ENCODE measurements at regions not wholly inside any gene's neighbourhood (a gene's known extent, or its start where the extent isn't known, plus 50 kb on each side); places are given as distances from the start of the nearest gene placed in this dataset.
"Not testable (repeated sequence)": the region's sequence is repeated elsewhere in the genome, so short reads cannot be mapped to it uniquely, and the experiment has no call there.

DNA sequence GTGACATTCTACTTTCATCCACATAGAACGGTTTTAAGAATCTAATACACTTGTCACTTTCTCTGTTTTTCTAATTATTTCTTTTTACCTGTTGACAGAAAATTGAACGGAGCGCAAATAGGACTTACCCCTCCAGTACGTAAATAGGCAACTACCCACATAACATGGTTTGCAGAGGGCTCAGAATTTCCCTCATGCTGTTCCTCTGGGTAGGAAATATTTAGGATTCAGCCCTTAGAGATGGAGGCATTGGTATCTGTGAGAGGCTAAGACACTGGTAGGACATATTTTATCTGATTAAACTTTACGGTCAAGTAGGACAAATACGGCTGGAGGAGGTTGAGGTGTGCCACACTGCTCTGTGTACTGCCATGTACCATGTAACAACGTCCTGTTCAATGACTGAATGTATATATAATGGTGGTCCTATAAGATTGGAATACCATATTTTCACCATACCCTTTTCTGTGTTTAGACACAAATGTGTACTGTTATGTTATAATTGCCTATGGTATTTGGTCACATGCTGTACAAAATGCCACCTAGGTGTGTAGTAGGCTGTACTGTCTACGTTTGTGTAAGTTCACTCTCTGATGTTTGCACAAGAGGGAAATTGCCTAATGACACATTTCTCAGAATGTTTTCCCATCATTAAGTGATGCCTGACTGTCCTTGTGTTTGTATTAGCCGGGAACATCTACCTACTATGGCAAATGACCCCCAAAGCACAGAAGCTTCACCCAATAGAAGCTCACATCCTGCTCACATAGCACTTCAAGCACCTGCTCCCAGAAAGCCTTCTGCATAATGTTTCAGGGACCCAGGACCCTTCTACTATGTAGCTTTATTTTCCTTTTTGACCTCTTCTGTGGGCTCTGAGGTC lies 429.4 kb upstream of the AKR1E2 start:
- TF ChIP-seq, protein P1, sequence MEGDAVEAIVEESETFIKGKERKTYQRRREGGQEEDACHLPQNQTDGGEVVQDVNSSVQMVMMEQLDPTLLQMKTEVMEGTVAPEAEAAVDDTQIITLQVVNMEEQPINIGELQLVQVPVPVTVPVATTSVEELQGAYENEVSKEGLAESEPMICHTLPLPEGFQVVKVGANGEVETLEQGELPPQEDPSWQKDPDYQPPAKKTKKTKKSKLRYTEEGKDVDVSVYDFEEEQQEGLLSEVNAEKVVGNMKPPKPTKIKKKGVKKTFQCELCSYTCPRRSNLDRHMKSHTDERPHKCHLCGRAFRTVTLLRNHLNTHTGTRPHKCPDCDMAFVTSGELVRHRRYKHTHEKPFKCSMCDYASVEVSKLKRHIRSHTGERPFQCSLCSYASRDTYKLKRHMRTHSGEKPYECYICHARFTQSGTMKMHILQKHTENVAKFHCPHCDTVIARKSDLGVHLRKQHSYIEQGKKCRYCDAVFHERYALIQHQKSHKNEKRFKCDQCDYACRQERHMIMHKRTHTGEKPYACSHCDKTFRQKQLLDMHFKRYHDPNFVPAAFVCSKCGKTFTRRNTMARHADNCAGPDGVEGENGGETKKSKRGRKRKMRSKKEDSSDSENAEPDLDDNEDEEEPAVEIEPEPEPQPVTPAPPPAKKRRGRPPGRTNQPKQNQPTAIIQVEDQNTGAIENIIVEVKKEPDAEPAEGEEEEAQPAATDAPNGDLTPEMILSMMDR (IDR thresholded peaks at IDR 0.05; ENCODE audit: insufficient read depth in 1 of 2, low read depth in 1 of 2, low read length in 1 of 2, severe bottlenecking in 1 of 2, unreplicated experiment in 1 of 2) = no peak
- peaks cover 7% of the 10 kb centered on the region for H3K27me3 Mint-ChIP-seq (ENCODE audit: insufficient read depth, unreplicated experiment)
- no peaks in the 10 kb centered on the region for H3K9me3 Mint-ChIP-seq (ENCODE audit: unreplicated experiment)
- no peaks in the 10 kb centered on the region for H3K36me3 Mint-ChIP-seq (ENCODE audit: insufficient read depth, unreplicated experiment)
- Histone ChIP-seq H3K36me3 (ENCODE audit: control insufficient read depth, insufficient read depth, low read length) (no peaks in the 10 kb centered on the region), H3K4me1 (no peaks in the 10 kb centered on the region), H3K9me3 (no peaks in the 10 kb centered on the region), H3K27me3 (replicated peaks; ENCODE audit: control insufficient read depth, insufficient read depth, low read length) (no peaks in the 10 kb centered on the region), H3K4me3 (ENCODE audit: low read depth, low read length) (no peak overlapping the region)
- CTCF ChIA-PET = no interaction called here
- no peak overlapping the region for H3K4me3 Mint-ChIP-seq (ENCODE audit: unreplicated experiment)
- no peak overlapping the region for H3K27ac Mint-ChIP-seq (ENCODE audit: unreplicated experiment)
- no TSS peak for BruUV-seq (replicated peaks)
- intact Hi-C loops (cut with micrococcal nuclease; ENCODE audit: unreplicated experiment) = no loop called here
- H3K4me1 Mint-ChIP-seq (ENCODE audit: low read depth, unreplicated experiment) = no peaks in the 10 kb centered on the region
- POLR2A ChIA-PET = interaction anchor here (0.7 kb wide), 1 partner anchor 159 kb away, joined by 3 read pairs; no protein-coding TSS in a partner anchor
- no peak for DNase-seq

DNA sequence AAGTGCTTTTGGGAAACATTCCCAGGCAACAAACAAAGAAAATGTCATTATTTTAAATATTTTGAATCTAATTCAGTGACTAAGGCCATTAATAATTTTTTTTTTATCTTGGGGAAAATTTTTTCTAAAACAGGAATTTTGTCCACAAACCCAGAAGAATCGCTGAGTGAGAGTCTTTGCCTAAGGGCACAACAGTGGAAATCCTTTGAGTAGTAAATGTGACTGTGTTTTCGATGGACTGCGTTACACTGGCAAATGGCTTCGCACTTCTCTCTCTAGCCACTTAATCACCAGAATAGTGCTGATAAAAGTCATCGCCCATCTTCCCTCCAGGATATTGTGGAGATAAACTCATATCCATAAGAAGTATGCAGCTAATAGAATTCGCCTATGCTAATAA lies 430.3 kb upstream of the AKR1E2 start:
- BruUV-seq (replicated peaks) = no TSS peak
- H3K27me3 ChIP-seq (replicated peaks; ENCODE audit: control insufficient read depth, insufficient read depth, low read length) = no peaks in the 10 kb centered on the region
- ChIA-PET POLR2A (interaction anchor here (0.7 kb wide), 1 partner anchor 160 kb away, joined by 3 read pairs; no protein-coding TSS in a partner anchor), CTCF (no interaction called here)
- H3K4me1 Mint-ChIP-seq (ENCODE audit: low read depth, unreplicated experiment) = no peaks in the 10 kb centered on the region
- no peaks in the 10 kb centered on the region for H3K9me3 Mint-ChIP-seq (ENCODE audit: unreplicated experiment)
- no peak overlapping the region for H3K4me3 ChIP-seq (ENCODE audit: low read depth, low read length)
- peaks cover 7% of the 10 kb centered on the region for H3K27me3 Mint-ChIP-seq (ENCODE audit: insufficient read depth, unreplicated experiment)
- H3K4me3 Mint-ChIP-seq (ENCODE audit: unreplicated experiment) = no peak overlapping the region
- no peaks in the 10 kb centered on the region for H3K9me3 ChIP-seq
- H3K36me3 Mint-ChIP-seq (ENCODE audit: insufficient read depth, unreplicated experiment) = no peaks in the 10 kb centered on the region
- no peak for DNase-seq
- no peaks in the 10 kb centered on the region for H3K36me3 ChIP-seq (ENCODE audit: control insufficient read depth, insufficient read depth, low read length)
- no peak overlapping the region for H3K27ac Mint-ChIP-seq (ENCODE audit: unreplicated experiment)
- H3K4me1 ChIP-seq = no peaks in the 10 kb centered on the region
- TF ChIP-seq, protein P1 (IDR thresholded peaks at IDR 0.05; ENCODE audit: insufficient read depth in 1 of 2, low read depth in 1 of 2, low read length in 1 of 2, severe bottlenecking in 1 of 2, unreplicated experiment in 1 of 2) = no peak
- intact Hi-C loops (cut with micrococcal nuclease; ENCODE audit: unreplicated experiment) = loop anchor here (1.0 kb wide), 1 partner anchor 27 kb away; no protein-coding TSS in a partner anchor

DNA sequence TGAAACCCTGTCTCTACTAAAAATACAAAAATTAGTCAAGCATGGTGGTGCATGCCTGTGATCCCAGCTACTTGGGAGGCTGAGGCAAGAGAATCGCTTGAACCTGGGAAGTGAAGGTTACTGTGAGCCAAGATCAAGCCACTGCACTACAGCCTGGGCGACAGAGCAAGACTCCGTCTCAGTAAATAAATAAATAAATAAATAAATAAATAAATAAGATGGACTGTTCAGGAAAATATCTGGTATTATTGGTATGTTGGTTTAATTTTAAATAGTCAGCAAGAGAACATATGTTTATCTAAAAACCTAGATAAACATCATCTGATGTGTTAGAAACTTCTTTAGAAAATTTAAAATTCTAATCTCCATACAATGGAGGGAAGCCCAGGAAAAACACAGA lies 431.6 kb upstream of the AKR1E2 start:
- CTCF ChIA-PET; H3K27me3 Mint-ChIP-seq (ENCODE audit: insufficient read depth, unreplicated experiment); DNase-seq: not testable (repeated sequence)

More for the DNA sequence above, 431.6 kb upstream of the AKR1E2 start:
- H3K4me1 Mint-ChIP-seq (ENCODE audit: low read depth, unreplicated experiment); H3K36me3 Mint-ChIP-seq (ENCODE audit: insufficient read depth, unreplicated experiment); H3K4me1 ChIP-seq; H3K27me3 ChIP-seq (replicated peaks; ENCODE audit: control insufficient read depth, insufficient read depth, low read length); H3K4me3 Mint-ChIP-seq (ENCODE audit: unreplicated experiment); H3K27ac Mint-ChIP-seq (ENCODE audit: unreplicated experiment); H3K4me3 ChIP-seq (ENCODE audit: low read depth, low read length); BruUV-seq (replicated peaks); H3K36me3 ChIP-seq (ENCODE audit: control insufficient read depth, insufficient read depth, low read length); POLR2A ChIA-PET; H3K9me3 ChIP-seq; H3K9me3 Mint-ChIP-seq (ENCODE audit: unreplicated experiment): not testable (repeated sequence)
- intact Hi-C loops (cut with micrococcal nuclease; ENCODE audit: unreplicated experiment) = loop anchor here (5.0 kb wide), 1 partner anchor 373 kb away; no protein-coding TSS in a partner anchor
